Loucy (cell line): ENCODE measurements at regions not wholly inside any gene's neighbourhood (a gene's known extent, or its start where the extent isn't known, plus 50 kb on each side); places are given as distances from the start of the nearest gene placed in this dataset.

Experiments
- H2AFZ ChIP-seq: fragments of 200-600 bp; sonication (generic); 2 replicates; pipeline ENCODE4 v1.6.0; 2016; ENCODE audit warnings: antibody characterized with exemption, mild to moderate bottlenecking, low read length, moderate library complexity
- H3F3A ChIP-seq: fragments of 200-600 bp; 2 replicates; pipeline ENCODE4 v1.6.0; 2016; ENCODE audit warnings: antibody characterized with exemption, low read depth, mild to moderate bottlenecking
- H3K27me3 ChIP-seq: fragments of 200-600 bp; sonication (generic); 2 replicates; pipeline ENCODE4 v1.6.1; 2014; ENCODE audit warnings: low read length, mild to moderate bottlenecking; ENCODE audit not compliant: insufficient read depth, poor library complexity, severe bottlenecking
- H3K36me3 ChIP-seq: fragments of 200-600 bp; sonication (generic); 2 replicates; pipeline ENCODE4 v1.6.1; 2016; ENCODE audit warnings: low read length; ENCODE audit not compliant: insufficient read depth
- H3K4me1 ChIP-seq: fragments of 200-600 bp; sonication (generic); 2 replicates; pipeline ENCODE4 v1.5.1; 2014; ENCODE audit warnings: low read length, mild to moderate bottlenecking; ENCODE audit not compliant: insufficient read depth, poor library complexity, severe bottlenecking
- H3K4me2 ChIP-seq: fragments of 200-600 bp; sonication (generic); 2 replicates; pipeline ENCODE4 v1.6.0; 2014; ENCODE audit warnings: antibody characterized with exemption, low read length, low read depth, mild to moderate bottlenecking; ENCODE audit not compliant: poor library complexity, severe bottlenecking
- H3K4me3 ChIP-seq: fragments of 200-600 bp; sonication (generic); 2 replicates; pipeline ENCODE4 v1.5.1; 2014; ENCODE audit warnings: low read length, mild to moderate bottlenecking, mixed read lengths; ENCODE audit not compliant: poor library complexity, severe bottlenecking
- H3K79me2 ChIP-seq: fragments of 200-600 bp; sonication (generic); 2 replicates; pipeline ENCODE4 v1.6.1; 2014; ENCODE audit warnings: low read length; ENCODE audit not compliant: insufficient read depth
- H3K9ac ChIP-seq: fragments of 200-600 bp; sonication (generic); 2 replicates; pipeline ENCODE4 v1.6.0; 2014; ENCODE audit warnings: mild to moderate bottlenecking, low read depth, low read length, moderate library complexity; ENCODE audit not compliant: poor library complexity, severe bottlenecking
- H3K9me2 ChIP-seq: fragments of 200-600 bp; sonication (generic); replicated peaks from 2 replicates; pipeline ENCODE4 v1.6.1; 2016; ENCODE audit warnings: low read depth, low read length, mixed read lengths
- H3K9me3 ChIP-seq: fragments of 200-600 bp; sonication (generic); 2 replicates; pipeline ENCODE4 v1.6.1; 2014; ENCODE audit warnings: mild to moderate bottlenecking, antibody characterized with exemption, low read length, low read depth; ENCODE audit not compliant: insufficient read depth
- H4K20me1 ChIP-seq: fragments of 200-600 bp; sonication (generic); 2 replicates; pipeline ENCODE4 v1.6.0; 2014; ENCODE audit warnings: antibody characterized with exemption, low read length, mild to moderate bottlenecking; ENCODE audit not compliant: insufficient read depth, poor library complexity, severe bottlenecking
- EZH2phosphoT487 ChIP-seq: fragments of 200-600 bp; IDR thresholded peaks from 2 replicates; pipeline ENCODE4 v1.6.1; 2018; ENCODE audit warnings: antibody characterized with exemption, mild to moderate bottlenecking, moderate library complexity, borderline replicate concordance
- TF ChIP-seq, protein P1 (sequence below): fragments of 200-600 bp; sonication (generic); conservative IDR thresholded peaks from 2 replicates; pipeline ENCODE4 v1.5.1; 2014; ENCODE audit warnings: mild to moderate bottlenecking, antibody characterized with exemption, low read length

DNA sequence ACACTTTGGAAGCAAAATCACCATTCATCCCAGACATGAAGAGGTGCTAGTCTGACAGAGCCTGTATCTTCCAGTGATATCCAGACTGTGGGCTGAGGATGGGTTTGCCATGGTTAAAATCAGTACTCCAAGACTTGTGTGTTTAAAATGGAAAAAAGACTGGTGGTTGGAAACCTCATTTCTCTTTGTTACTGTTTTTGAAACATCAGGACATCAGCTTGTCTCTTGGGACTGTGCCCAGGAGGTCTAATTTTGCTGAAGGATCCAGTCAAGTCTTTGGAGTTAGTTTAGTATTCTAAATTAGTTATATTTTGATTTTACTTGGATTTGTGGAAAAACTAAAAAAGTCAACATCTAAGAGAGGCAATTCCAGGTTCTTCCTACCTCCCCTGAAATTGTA, 578.4 kb downstream of the PLCL1 start:
- TF ChIP-seq, protein P1, sequence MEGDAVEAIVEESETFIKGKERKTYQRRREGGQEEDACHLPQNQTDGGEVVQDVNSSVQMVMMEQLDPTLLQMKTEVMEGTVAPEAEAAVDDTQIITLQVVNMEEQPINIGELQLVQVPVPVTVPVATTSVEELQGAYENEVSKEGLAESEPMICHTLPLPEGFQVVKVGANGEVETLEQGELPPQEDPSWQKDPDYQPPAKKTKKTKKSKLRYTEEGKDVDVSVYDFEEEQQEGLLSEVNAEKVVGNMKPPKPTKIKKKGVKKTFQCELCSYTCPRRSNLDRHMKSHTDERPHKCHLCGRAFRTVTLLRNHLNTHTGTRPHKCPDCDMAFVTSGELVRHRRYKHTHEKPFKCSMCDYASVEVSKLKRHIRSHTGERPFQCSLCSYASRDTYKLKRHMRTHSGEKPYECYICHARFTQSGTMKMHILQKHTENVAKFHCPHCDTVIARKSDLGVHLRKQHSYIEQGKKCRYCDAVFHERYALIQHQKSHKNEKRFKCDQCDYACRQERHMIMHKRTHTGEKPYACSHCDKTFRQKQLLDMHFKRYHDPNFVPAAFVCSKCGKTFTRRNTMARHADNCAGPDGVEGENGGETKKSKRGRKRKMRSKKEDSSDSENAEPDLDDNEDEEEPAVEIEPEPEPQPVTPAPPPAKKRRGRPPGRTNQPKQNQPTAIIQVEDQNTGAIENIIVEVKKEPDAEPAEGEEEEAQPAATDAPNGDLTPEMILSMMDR, result no peak
- no peak for TF ChIP-seq EZH2phosphoT487
- no peaks in the 10 kb centered on the region for H3F3A ChIP-seq
- no peak overlapping the region for H2AFZ ChIP-seq
- no peaks in the 10 kb centered on the region for H3K79me2 ChIP-seq
- H3K4me1 ChIP-seq, result peaks cover 9% of the 10 kb centered on the region
- no peaks in the 10 kb centered on the region for H4K20me1 ChIP-seq
- no peaks in the 10 kb centered on the region for H3K9me2 ChIP-seq
- no peaks in the 10 kb centered on the region for H3K9me3 ChIP-seq
- no peaks in the 10 kb centered on the region for H3K27me3 ChIP-seq
- no peak overlapping the region for H3K9ac ChIP-seq
- H3K4me3 ChIP-seq, result no peak overlapping the region
- H3K36me3 ChIP-seq, result no peaks in the 10 kb centered on the region
- no peak overlapping the region for H3K4me2 ChIP-seq

DNA sequence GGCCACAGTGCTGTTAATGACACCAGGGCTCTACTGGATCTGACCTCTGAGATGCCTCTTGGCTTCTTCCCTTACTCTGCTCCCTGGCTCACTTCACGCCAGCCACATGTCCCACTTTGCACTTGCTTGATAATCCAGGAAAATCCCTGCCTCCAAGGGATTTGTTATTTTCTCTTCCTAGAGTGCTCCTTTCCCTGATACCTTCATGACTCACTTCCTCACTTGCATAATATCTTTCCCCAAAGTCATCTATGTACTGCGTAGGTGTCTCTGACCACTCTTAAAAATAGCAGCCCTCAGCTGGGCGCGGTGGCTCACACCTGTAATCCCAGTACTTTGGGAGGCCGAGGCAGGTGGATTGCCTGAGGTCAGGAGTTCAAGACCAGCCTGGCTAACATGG, 572.3 kb downstream of the PLCL1 start:
- TF ChIP-seq, protein P1, result no peak
- TF ChIP-seq EZH2phosphoT487, result no peak
- H3K4me1 ChIP-seq, result peaks cover 19% of the 10 kb centered on the region
- H3K36me3 ChIP-seq, result no peaks in the 10 kb centered on the region
- no peak overlapping the region for H3K4me2 ChIP-seq
- H3K9me2 ChIP-seq, result no peaks in the 10 kb centered on the region
- H3K79me2 ChIP-seq, result no peaks in the 10 kb centered on the region
- no peaks in the 10 kb centered on the region for H3K9me3 ChIP-seq
- no peak overlapping the region for H3K9ac ChIP-seq
- H3K27me3 ChIP-seq, result no peaks in the 10 kb centered on the region
- H3F3A ChIP-seq, result no peaks in the 10 kb centered on the region
- H3K4me3 ChIP-seq, result no peak overlapping the region
- H2AFZ ChIP-seq, result no peak overlapping the region
- no peaks in the 10 kb centered on the region for H4K20me1 ChIP-seq

- Histone ChIP-seq H3K4me2 (no peak overlapping the region), H2AFZ (no peak overlapping the region)
These were observed 570.7 kb downstream of the PLCL1 start for GRCh38 chr2:198375083-198375410.

More at GRCh38 chr2:198375083-198375410, 570.7 kb downstream of the PLCL1 start:
- Histone ChIP-seq H3F3A (no peaks in the 10 kb centered on the region), H3K4me3 (no peak overlapping the region), H4K20me1 (no peaks in the 10 kb centered on the region), H3K36me3 (no peaks in the 10 kb centered on the region), H3K9me3 (no peaks in the 10 kb centered on the region), H3K79me2 (no peaks in the 10 kb centered on the region), H3K4me1 (peaks cover 27% of the 10 kb centered on the region), H3K9me2 (no peaks in the 10 kb centered on the region), H3K9ac (no peak overlapping the region), H3K27me3 (no peaks in the 10 kb centered on the region)
- TF ChIP-seq, protein P1, result no peak
- no peak for TF ChIP-seq EZH2phosphoT487
